ENCODE measurements at regions not wholly inside any gene's neighbourhood (a gene's known extent, or its start where the extent isn't known, plus 50 kb on each side); places are given as distances from the start of the nearest gene placed in this dataset.

DNA sequence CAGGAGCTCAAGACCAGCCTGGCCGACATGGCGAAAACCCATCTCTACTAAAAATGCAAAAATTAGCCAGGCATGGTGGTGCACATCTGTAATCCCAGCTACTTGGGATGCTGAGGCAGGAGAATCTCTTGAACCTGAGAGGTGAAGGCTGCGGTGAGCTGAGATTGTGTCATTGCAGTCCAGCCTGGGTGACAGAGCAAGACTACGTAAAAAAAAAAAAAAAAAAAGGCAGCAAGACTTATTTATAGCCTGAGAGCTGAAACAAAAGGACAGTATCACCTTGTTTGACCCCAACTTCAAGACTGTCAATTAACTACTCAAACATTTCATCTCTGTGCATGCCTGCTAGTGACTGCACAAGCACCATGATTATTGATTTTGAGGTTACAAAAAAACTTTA is 478.9 kb upstream of the GBE1 start:
- Histone ChIP-seq H3F3A (ENCODE audit: insufficient read depth) (no peaks in the 10 kb centered on the region), H3K27me3 (replicated peaks; ENCODE audit: insufficient read depth) (no peaks in the 10 kb centered on the region), H3K36me3 (ENCODE audit: low read depth) (no peaks in the 10 kb centered on the region), H3K79me2 (ENCODE audit: insufficient read depth) (no peaks in the 10 kb centered on the region), H3K9me3 (ENCODE audit: low read depth) (no peaks in the 10 kb centered on the region), H3K4me3 (no peak overlapping the region), H3K9me2 (ENCODE audit: insufficient read depth) (no peaks in the 10 kb centered on the region), H3K4me1 (ENCODE audit: insufficient read depth) (no peaks in the 10 kb centered on the region), H4K20me1 (ENCODE audit: insufficient read depth) (no peaks in the 10 kb centered on the region), H3K27ac (no peak overlapping the region), H3K4me2 (ENCODE audit: unreplicated experiment) (no peak overlapping the region), H3K9ac (no peak overlapping the region), H2AFZ (no peak overlapping the region)
- whole genome bisulfite sequencing, 2 experiments (ENCODE audit: low coverage in 1 of 2, low lambda C conversion rate in 2 of 2, missing lambda C conversion rate in 2 of 2): 57 to 58% methylated on average over 4 of the region's 4 CpGs
- TF ChIP-seq EZH2 (IDR thresholded peaks at IDR 0.05; ENCODE audit: insufficient read depth, poor library complexity, severe bottlenecking) (no peak), EZH2phosphoT487 (IDR thresholded peaks at IDR 0.05; ENCODE audit: insufficient read depth, low read depth) (no peak)
- DNase-seq: no peak
- in situ Hi-C loops (cut with MboI): no loop called here

GRCh38 chr3:82236257-82236656 is 474.8 kb upstream of the GBE1 start:
- no peak overlapping the region for H3K4me2 ChIP-seq (ENCODE audit: unreplicated experiment)
- 23% methylated on average over 3 of the region's 3 CpGs for WGBS, 2 experiments (ENCODE audit: low coverage in 1 of 2, low lambda C conversion rate in 2 of 2, missing lambda C conversion rate in 2 of 2)
- H3K36me3 ChIP-seq (ENCODE audit: low read depth): no peaks in the 10 kb centered on the region
- in situ Hi-C loops (cut with MboI): no loop called here
- H3K79me2 ChIP-seq (ENCODE audit: insufficient read depth): no peaks in the 10 kb centered on the region
- H2AFZ ChIP-seq: no peak overlapping the region
- H3K9ac ChIP-seq: no peak overlapping the region
- H4K20me1 ChIP-seq (ENCODE audit: insufficient read depth): no peaks in the 10 kb centered on the region
- H3K4me3 ChIP-seq: no peak overlapping the region
- no peaks in the 10 kb centered on the region for H3K27me3 ChIP-seq (replicated peaks; ENCODE audit: insufficient read depth)
- H3K27ac ChIP-seq: no peak overlapping the region
- no peaks in the 10 kb centered on the region for H3K9me3 ChIP-seq (ENCODE audit: low read depth)
- H3K4me1 ChIP-seq (ENCODE audit: insufficient read depth): no peaks in the 10 kb centered on the region
- no peaks in the 10 kb centered on the region for H3F3A ChIP-seq (ENCODE audit: insufficient read depth)
- H3K9me2 ChIP-seq (ENCODE audit: insufficient read depth): no peaks in the 10 kb centered on the region
- no peak for DNase-seq
- TF ChIP-seq EZH2phosphoT487 (IDR thresholded peaks at IDR 0.05; ENCODE audit: insufficient read depth, low read depth): no peak
- no peak for TF ChIP-seq EZH2 (IDR thresholded peaks at IDR 0.05; ENCODE audit: insufficient read depth, poor library complexity, severe bottlenecking)

DNA sequence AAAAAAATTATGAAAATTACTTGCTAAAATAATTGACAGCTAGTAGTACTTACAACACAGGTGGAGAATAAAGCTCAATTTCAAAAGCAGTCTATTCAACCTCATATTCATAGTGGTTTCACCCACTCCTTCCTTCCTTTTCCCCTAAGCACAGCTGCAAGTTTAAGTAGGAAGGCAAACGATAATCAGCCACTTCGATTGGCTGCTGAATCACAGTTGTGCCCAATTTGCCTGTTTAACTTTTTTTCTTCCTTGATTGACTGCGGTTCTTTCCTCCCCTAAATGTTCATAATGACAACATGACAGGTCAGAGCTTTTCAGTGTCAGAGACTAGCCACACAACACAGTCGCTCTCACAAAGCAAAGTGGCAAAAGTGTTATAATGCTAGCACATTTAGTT is 468.0 kb upstream of the GBE1 start:
- no peaks in the 10 kb centered on the region for H3K4me1 ChIP-seq (ENCODE audit: insufficient read depth)
- H3K36me3 ChIP-seq (ENCODE audit: low read depth): no peaks in the 10 kb centered on the region
- no peaks in the 10 kb centered on the region for H4K20me1 ChIP-seq (ENCODE audit: insufficient read depth)
- no peak overlapping the region for H3K4me3 ChIP-seq
- H3F3A ChIP-seq (ENCODE audit: insufficient read depth): no peaks in the 10 kb centered on the region
- no peaks in the 10 kb centered on the region for H3K27me3 ChIP-seq (replicated peaks; ENCODE audit: insufficient read depth)
- H3K79me2 ChIP-seq (ENCODE audit: insufficient read depth): no peaks in the 10 kb centered on the region
- TF ChIP-seq EZH2 (IDR thresholded peaks at IDR 0.05; ENCODE audit: insufficient read depth, poor library complexity, severe bottlenecking) (no peak), EZH2phosphoT487 (IDR thresholded peaks at IDR 0.05; ENCODE audit: insufficient read depth, low read depth) (no peak)
- no peak overlapping the region for H3K9ac ChIP-seq
- 18 to 22% methylated on average over 4 of the region's 4 CpGs for WGBS, 2 experiments (ENCODE audit: low coverage in 1 of 2, low lambda C conversion rate in 2 of 2, missing lambda C conversion rate in 2 of 2)
- H3K9me3 ChIP-seq (ENCODE audit: low read depth): no peaks in the 10 kb centered on the region
- no peaks in the 10 kb centered on the region for H3K9me2 ChIP-seq (ENCODE audit: insufficient read depth)
- no peak overlapping the region for H3K27ac ChIP-seq
- H3K4me2 ChIP-seq (ENCODE audit: unreplicated experiment): no peak overlapping the region
- no peak for DNase-seq
- H2AFZ ChIP-seq: no peak overlapping the region
- in situ Hi-C loops (cut with MboI): no loop called here

GRCh38 chr3:82224661-82225060 is 463.2 kb upstream of the GBE1 start:
- TF ChIP-seq EZH2 (IDR thresholded peaks at IDR 0.05; ENCODE audit: insufficient read depth, poor library complexity, severe bottlenecking) (no peak), EZH2phosphoT487 (IDR thresholded peaks at IDR 0.05; ENCODE audit: insufficient read depth, low read depth) (no peak)
- Histone ChIP-seq H3K4me1 (ENCODE audit: insufficient read depth) (no peaks in the 10 kb centered on the region), H3F3A (ENCODE audit: insufficient read depth) (no peaks in the 10 kb centered on the region), H3K9me3 (ENCODE audit: low read depth) (no peaks in the 10 kb centered on the region), H3K9ac (no peak overlapping the region), H3K36me3 (ENCODE audit: low read depth) (no peaks in the 10 kb centered on the region), H3K79me2 (ENCODE audit: insufficient read depth) (no peaks in the 10 kb centered on the region), H4K20me1 (ENCODE audit: insufficient read depth) (no peaks in the 10 kb centered on the region; the same call in 1 of the 2 replicates), H3K4me3 (no peak overlapping the region), H2AFZ (no peak overlapping the region), H3K27me3 (replicated peaks; ENCODE audit: insufficient read depth) (no peaks in the 10 kb centered on the region), H3K4me2 (ENCODE audit: unreplicated experiment) (no peak overlapping the region), H3K27ac (no peak overlapping the region), H3K9me2 (ENCODE audit: insufficient read depth) (no peaks in the 10 kb centered on the region)
- 17 to 21% methylated on average over 4 of the region's 4 CpGs for WGBS, 2 experiments (ENCODE audit: low coverage in 1 of 2, low lambda C conversion rate in 2 of 2, missing lambda C conversion rate in 2 of 2)
- no peak for DNase-seq
- in situ Hi-C loops (cut with MboI): no loop called here

- in situ Hi-C loops (cut with MboI): no loop called here
- 68 to 69% methylated on average over 1 of the region's 1 CpG for WGBS, 2 experiments (ENCODE audit: low coverage in 1 of 2, low lambda C conversion rate in 2 of 2, missing lambda C conversion rate in 2 of 2)
These were observed 461.0 kb upstream of the GBE1 start for GRCh38 chr3:82222401-82222800.

More at GRCh38 chr3:82222401-82222800, 461.0 kb upstream of the GBE1 start:
- no peaks in the 10 kb centered on the region for H3K9me3 ChIP-seq (ENCODE audit: low read depth)
- H3K4me1 ChIP-seq (ENCODE audit: insufficient read depth): no peaks in the 10 kb centered on the region
- no peaks in the 10 kb centered on the region for H3K79me2 ChIP-seq (ENCODE audit: insufficient read depth)
- no peak overlapping the region for H3K4me3 ChIP-seq
- no peaks in the 10 kb centered on the region; the same call in 1 of the 2 replicates for H4K20me1 ChIP-seq (ENCODE audit: insufficient read depth)
- no peak for TF ChIP-seq EZH2phosphoT487 (IDR thresholded peaks at IDR 0.05; ENCODE audit: insufficient read depth, low read depth)
- no peak for TF ChIP-seq EZH2 (IDR thresholded peaks at IDR 0.05; ENCODE audit: insufficient read depth, poor library complexity, severe bottlenecking)
- H3K27me3 ChIP-seq (replicated peaks; ENCODE audit: insufficient read depth): no peaks in the 10 kb centered on the region
- no peak overlapping the region for H3K27ac ChIP-seq
- H3F3A ChIP-seq (ENCODE audit: insufficient read depth): no peaks in the 10 kb centered on the region
- DNase-seq: no peak
- H3K36me3 ChIP-seq (ENCODE audit: low read depth): no peaks in the 10 kb centered on the region
- H3K4me2 ChIP-seq (ENCODE audit: unreplicated experiment): no peak overlapping the region
- no peak overlapping the region for H2AFZ ChIP-seq
- no peak overlapping the region for H3K9ac ChIP-seq
- H3K9me2 ChIP-seq (ENCODE audit: insufficient read depth): no peaks in the 10 kb centered on the region
